DMS 273 (cell line): ENCODE measurements at regions not wholly inside any gene's neighbourhood (a gene's known extent, or its start where the extent isn't known, plus 50 kb on each side); places are given as distances from the start of the nearest gene placed in this dataset.

Experiments
- DNase-seq: peaks from one replicate; lab custom pipeline; 2025; ENCODE audit not compliant: unreplicated experiment; lab: John Stamatoyannopoulos, UW

DNA sequence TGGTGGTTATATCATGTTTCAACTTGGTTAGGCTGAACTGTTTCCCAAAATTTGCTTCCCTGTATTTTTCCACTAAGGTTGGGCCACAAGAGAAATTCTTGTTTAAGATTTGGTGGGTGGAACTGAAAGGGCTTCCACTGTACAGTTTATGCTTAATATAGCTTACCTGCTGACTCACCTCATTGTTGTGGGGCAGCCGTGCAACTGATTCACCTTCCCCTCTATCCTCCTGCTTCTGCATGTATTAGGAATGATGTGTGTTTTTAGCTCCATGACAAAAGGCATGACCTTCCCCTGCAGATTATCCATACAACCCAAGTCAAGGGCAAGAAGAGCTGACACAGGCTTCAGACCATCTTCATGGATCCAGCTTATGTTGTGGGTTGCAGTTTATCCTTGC is 98.4 kb upstream of the GULP1 start:
- no peak for DNase-seq

DNA sequence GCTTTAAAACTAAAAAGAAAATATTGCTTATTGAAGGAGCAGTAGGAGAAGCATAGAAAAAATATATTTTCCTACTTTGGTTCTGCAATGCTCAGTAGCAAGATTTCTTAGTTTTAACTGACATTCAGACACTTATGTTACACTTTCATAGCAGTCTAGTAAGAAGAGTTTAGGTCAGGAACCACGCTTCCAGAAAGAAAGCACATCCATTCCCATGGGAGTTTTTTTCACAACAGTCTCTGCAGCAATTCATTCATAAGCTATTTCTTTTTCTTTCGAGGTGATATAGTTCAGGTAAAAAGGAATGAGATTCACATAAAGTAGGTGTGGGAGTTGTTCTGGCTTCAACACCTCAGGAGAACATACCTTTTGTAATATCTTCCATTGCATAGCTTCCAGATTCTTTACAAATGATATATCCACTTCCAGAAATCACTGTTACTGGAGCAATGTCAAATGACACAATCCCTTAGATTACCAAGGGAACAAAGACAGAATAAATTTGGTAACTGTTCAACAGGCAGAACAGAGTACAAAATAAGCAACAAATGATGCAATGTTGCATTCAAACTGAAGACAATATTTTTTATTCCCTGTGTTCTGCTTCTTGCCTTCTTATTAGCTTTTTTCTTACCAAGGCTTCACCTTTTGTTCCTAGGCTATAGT is 95.2 kb upstream of the GULP1 start:
- no peak for DNase-seq

DNA sequence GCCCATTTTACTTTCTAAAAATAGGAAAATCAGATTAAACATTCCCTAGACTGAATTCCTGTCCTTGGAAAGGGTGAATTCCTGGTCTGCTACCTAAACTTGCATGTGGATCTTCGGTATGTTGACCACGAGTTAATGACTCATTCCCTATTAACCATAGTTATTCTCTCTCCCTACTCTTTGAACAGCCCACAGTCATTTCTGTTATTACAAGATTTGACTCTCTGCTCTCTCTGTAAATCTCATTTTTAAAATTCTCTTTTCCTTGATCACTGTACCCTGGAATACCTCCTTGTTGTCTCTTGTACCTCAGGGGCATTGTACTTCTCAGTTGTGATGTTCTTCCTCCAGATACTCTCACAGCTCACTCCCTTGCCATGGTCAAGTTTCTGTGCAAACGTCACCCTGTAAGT is 92.0 kb upstream of the GULP1 start:
- DNase-seq, result no peak

DNA sequence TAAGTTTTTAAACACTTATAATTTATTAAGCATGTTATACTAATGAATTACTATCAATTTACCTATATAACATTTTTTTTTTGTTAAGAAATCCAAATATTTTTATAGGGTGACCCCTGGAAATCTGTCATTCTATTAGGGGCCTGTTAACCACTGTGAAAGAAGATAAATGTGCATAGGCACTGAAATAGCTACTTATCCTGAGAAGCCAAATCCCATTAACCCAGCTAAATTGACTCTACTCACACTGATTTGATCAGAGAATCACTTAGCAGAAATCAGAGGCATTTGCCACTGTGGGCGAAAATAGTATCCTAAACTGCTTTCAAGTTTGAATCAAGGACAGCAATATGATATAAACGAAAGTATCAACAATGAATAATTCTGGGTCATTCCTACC is 90.0 kb upstream of the GULP1 start:
- DNase-seq, result no peak

DNA sequence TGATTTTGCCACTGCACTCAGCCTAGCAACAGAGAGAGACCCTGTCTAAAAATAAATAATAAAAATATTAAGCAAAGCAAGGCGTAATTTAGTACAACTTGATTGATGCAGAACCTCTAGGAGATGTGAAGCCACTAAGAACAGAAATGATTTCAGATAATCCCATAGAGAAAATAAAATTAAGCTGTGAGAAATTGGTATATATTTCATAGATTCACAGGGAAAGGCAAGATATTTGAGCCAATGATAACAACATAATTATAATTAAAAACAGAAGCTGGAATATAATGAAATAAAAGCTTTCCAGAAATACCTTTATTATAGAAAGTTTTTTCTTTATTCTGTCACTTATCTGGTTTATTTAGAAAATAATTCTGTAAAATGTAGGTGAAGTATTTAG is 88.9 kb upstream of the GULP1 start:
- DNase-seq, result no peak

DNA sequence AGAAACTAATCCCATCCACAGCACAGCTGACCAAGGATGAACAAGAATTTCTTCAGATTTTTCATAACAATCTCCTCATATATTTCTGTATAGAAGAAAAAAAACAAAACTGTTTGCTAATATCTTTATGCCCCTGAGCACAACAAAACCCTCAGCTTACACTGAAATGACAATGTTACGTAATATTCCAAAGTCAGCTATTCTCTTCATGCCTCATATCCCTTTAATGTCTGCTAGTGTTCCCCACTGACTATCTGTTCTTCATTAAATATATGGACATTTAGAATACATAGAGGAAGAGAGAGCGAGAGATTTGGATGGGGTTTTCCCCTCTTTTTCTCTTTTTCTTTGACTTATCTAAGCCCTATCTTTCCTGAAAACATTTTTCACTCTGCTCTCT is 87.9 kb upstream of the GULP1 start:
- DNase-seq, result no peak

DNA sequence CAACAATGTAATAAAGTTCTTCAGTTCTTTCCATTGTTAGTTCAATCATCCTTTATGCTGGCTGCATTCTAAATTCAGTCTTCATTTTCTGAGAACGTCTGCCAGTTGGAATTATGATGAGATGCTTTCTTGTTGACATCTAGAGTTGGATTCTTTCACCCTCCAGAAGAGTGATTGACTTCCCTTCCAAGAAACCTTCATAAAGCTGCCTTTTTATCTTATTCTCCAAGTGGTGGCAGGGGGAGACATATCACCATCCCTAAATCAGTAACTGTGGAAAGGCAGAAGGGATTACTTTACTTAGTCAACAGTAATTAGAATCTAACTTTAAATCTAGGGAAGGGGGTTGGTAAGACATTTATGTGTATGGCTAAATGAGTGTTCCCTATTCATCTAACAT is 86.8 kb upstream of the GULP1 start:
- no peak for DNase-seq

DNA sequence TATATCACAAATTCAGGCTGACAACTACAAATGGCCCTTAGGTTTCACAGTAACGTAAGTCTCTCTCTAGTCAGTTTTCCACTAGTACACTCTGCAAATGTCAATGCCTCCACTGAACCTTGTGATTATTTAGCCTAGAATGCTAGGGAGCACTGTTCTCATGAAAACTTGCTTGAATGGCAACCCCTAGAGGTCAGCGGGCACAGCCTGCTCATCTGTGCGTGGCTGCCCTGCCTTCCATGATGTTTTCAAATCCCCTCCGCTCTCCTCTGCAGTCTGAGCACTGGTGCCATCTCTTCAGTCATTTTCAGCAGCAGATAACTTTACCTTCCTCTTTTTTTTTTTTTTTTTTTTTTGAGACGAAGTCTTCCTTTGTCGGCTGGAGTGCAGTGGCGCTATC is 84.1 kb upstream of the GULP1 start:
- DNase-seq, result no peak

DNA sequence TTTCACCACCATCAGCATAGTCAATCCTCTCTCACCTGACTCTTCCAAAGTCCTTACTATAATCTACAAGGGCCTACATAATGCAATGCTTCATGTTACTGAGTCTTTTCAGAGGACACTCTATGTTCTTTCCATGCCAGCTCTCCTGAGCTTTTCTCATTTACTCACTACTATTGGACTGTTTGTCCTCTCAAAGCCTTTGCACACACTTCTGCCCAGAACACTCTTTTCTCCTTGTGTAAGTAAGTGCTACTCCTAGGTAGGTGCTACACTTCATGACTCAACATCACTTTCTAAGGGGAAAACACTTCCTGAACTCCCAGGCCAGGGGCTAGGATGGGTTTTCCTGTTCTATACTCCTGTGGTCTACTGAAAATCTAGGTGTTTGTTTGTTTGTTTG is 82.5 kb upstream of the GULP1 start:
- DNase-seq, result no peak

DNA sequence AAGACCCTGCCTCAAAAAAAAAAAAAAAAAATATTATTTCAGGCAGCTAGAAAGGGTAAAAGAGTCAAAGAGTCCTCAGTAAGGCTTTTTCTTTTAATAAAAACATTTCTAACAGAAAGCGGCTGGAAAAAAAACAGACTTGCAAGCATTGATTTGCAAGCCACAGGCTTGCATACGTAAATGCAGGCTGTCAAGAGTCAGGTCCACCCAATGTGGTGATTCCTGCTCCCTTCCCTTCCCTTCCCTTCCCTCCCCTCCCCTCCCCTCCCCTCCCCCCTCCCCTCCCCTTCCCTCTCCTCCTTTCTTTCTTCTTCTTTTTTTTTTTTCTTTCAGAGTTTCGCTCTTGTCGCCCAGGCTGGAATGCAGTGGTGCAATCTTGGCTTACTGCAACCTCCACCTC is 74.4 kb upstream of the GULP1 start:
- DNase-seq, result no peak

DNA sequence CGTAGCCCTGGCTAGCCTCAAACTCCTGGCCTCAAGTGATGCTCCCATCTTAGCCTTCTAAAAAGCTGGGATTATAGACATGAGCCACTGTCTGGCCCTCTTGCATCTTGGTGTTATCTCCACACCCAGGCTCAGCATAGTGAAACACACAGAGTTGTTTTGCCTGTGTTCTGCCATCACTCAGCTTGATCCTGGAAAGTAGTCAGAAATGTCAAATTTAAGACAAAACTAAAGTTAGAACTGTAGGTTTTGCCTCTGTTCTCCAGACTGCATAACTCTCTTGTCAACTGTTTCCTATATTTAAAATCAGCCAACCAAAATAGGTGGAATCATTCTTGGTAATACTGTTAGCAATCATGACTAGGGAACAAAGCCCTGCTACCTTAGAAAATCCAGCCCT is 72.1 kb upstream of the GULP1 start:
- no peak for DNase-seq

DNA sequence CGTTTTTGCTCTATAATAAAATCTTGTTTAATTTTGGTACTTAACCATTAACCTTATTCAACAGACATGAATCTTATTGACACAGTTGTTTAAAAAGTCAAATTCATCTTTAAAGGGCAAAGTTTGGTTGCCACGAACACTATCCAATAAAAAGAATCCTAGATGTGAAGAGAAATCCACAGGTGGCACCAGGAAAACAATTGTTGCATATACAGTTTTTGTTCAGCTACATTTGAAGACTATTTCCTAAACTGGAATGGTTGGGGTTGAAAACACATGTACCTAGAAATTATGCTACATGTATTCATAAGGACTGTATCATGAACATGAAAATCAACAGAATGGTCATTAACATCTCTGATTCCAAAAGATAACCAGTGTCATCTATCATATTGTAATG is 71.1 kb upstream of the GULP1 start:
- no peak for DNase-seq

DNA sequence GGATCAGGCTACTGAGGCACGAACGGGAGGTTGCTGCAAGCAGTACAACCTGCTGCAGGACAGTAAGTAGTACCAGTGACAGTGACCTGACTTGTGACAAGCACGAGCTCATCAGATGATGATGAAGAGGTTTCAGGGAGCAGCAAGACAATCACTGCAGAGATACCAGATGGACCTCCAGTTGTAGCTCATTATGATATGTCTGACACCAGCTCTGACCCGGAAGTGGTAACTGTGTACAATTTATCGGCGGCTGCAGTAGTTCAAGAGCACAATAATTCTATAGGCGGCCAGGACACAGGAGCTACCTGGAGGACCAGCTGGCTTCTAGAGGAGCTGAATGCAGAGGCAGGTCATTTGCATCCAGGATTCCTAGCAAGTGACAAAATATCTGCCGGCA is 64.0 kb upstream of the GULP1 start:
- DNase-seq, result no peak

DNA sequence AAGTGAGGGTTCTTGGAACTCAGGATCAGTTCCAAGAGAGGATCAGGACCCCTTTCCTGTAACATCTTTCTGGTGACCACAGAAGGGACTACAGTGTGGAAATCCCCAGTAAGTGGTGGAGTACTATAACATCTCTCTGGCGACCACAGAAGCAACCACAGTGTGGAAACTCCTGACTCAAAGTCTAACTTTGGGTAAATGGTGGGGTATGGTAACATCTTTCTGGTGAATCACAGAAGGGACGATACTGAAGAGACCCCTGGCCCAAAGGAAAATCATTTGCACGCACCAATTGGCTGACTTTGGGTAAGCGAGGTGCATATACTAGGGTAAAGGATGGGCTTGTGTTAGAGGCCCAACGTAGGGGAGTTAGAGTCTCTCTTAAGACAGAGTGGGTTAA is 56.3 kb upstream of the GULP1 start:
- no peak for DNase-seq

DNA sequence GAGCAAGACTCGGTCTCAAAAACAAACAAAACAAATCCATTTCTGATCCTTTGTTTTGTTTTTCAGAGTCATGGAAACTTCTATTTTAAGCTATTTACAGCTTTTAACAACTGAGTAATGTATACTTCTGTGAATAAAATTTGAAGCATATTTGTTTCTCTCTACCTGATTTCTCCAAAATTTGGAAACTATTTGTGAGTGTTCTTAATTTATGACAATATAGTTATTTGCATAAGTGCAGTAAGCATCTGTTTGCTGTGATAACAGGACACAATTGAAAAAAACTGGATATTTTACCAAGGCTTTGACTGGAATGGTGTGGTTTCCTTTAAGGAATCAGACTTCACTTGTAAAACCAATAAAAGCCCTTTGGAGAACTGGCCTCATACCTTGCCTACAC is 53.3 kb upstream of the GULP1 start:
- no peak for DNase-seq
